ENCODE measurements at regions not wholly inside any gene's neighbourhood (a gene's known extent, or its start where the extent isn't known, plus 50 kb on each side); places are given as distances from the start of the nearest gene placed in this dataset.

Small RNA genes in the stretch of these regions (small RNA-seq; reads per million reads assigned to genes)
- gene AC005002.2 = 0 reads per million in 2 experiments
